ENCODE measurements at regions not wholly inside any gene's neighbourhood (a gene's known extent, or its start where the extent isn't known, plus 50 kb on each side); places are given as distances from the start of the nearest gene placed in this dataset.
A peak's percentile ranks its signal among the peaks of the same experiment; 100 is the strongest.

DNA sequence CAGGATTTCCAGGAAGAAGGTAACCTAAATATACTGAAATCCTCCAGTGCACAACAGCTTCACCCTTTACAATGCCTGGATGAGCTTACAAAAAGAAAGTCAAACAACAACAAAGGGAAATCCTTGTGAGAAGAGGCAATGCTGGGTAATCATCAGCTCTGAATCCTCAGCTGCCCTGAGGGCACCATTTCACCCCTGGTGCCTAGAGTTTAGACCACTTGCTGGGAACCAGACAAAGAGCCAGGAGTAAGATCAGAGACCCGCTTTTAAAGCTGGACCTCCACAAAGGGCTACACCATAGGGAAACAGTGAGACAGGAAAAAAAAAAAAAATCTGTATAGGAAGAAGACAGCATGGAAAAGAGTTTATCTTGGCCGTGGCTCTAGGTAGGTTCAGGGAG is 97.0 kb downstream of the FOXI3 start:
- no peaks in the 10 kb centered on the region for H3K79me2 ChIP-seq (ENCODE audit: insufficient read depth, low read length)
- no peaks in the 10 kb centered on the region for H3K36me3 ChIP-seq (ENCODE audit: insufficient read depth, low read length)
- H3K27me3 ChIP-seq (ENCODE audit: insufficient read depth, low read length, poor library complexity, severe bottlenecking), result no peaks in the 10 kb centered on the region
- TF ChIP-seq, protein P1, sequence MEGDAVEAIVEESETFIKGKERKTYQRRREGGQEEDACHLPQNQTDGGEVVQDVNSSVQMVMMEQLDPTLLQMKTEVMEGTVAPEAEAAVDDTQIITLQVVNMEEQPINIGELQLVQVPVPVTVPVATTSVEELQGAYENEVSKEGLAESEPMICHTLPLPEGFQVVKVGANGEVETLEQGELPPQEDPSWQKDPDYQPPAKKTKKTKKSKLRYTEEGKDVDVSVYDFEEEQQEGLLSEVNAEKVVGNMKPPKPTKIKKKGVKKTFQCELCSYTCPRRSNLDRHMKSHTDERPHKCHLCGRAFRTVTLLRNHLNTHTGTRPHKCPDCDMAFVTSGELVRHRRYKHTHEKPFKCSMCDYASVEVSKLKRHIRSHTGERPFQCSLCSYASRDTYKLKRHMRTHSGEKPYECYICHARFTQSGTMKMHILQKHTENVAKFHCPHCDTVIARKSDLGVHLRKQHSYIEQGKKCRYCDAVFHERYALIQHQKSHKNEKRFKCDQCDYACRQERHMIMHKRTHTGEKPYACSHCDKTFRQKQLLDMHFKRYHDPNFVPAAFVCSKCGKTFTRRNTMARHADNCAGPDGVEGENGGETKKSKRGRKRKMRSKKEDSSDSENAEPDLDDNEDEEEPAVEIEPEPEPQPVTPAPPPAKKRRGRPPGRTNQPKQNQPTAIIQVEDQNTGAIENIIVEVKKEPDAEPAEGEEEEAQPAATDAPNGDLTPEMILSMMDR (conservative IDR thresholded peaks at IDR 0.05; ENCODE audit: low read length), result no peak
- no peak for TF ChIP-seq EZH2phosphoT487 (IDR thresholded peaks at IDR 0.05; ENCODE audit: borderline replicate concordance)
- H3K9me3 ChIP-seq (ENCODE audit: insufficient read depth, low read depth, low read length), result no peaks in the 10 kb centered on the region
- no peaks in the 10 kb centered on the region for H3F3A ChIP-seq (ENCODE audit: low read depth)
- H3K9ac ChIP-seq (ENCODE audit: low read depth, low read length, poor library complexity, severe bottlenecking), result no peak overlapping the region
- H3K4me3 ChIP-seq (ENCODE audit: low read length, poor library complexity, severe bottlenecking), result no peak overlapping the region
- no peak overlapping the region for H3K4me2 ChIP-seq (ENCODE audit: low read depth, low read length, poor library complexity, severe bottlenecking)
- no peaks in the 10 kb centered on the region for H4K20me1 ChIP-seq (ENCODE audit: insufficient read depth, low read length, poor library complexity, severe bottlenecking)
- no peaks in the 10 kb centered on the region for H3K4me1 ChIP-seq (ENCODE audit: insufficient read depth, low read length, poor library complexity, severe bottlenecking)
- no peaks in the 10 kb centered on the region for H3K9me2 ChIP-seq (replicated peaks; ENCODE audit: low read depth, low read length)
- H2AFZ ChIP-seq (ENCODE audit: low read length), result no peak overlapping the region

DNA sequence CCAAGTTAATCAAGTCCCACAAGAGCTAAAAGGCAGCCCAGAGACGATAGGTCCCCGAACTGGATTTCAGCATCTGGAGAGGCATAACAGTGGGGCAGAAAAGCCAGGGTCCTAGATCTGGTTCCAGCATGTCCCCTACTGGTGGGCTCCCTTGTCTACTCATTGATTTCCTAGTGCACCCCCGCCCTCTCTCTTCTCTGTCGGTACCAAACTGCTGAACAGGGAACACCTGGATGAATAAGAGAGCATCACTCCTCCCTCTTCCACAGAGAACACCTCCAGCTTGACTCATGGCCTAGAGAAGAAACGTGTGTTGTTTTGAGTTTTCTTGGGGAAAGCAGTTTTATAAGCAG is 101.3 kb downstream of the FOXI3 start:
- TF ChIP-seq, protein P1 (conservative IDR thresholded peaks at IDR 0.05; ENCODE audit: low read length), result 0 out of 2 replicates have a peak, but pooled peaks have one; percentile 5
- TF ChIP-seq EZH2phosphoT487 (IDR thresholded peaks at IDR 0.05; ENCODE audit: borderline replicate concordance), result no peak
- H3K9me3 ChIP-seq (ENCODE audit: insufficient read depth, low read depth, low read length), result no peaks in the 10 kb centered on the region
- H2AFZ ChIP-seq (ENCODE audit: low read length), result no peak overlapping the region
- H3F3A ChIP-seq (ENCODE audit: low read depth), result no peaks in the 10 kb centered on the region
- H3K36me3 ChIP-seq (ENCODE audit: insufficient read depth, low read length), result no peaks in the 10 kb centered on the region
- H3K4me3 ChIP-seq (ENCODE audit: low read length, poor library complexity, severe bottlenecking), result no peak overlapping the region
- H3K9me2 ChIP-seq (replicated peaks; ENCODE audit: low read depth, low read length), result no peaks in the 10 kb centered on the region
- H3K27me3 ChIP-seq (ENCODE audit: insufficient read depth, low read length, poor library complexity, severe bottlenecking), result no peaks in the 10 kb centered on the region
- H3K4me1 ChIP-seq (ENCODE audit: insufficient read depth, low read length, poor library complexity, severe bottlenecking), result no peaks in the 10 kb centered on the region
- H4K20me1 ChIP-seq (ENCODE audit: insufficient read depth, low read length, poor library complexity, severe bottlenecking), result no peaks in the 10 kb centered on the region
- no peak overlapping the region for H3K9ac ChIP-seq (ENCODE audit: low read depth, low read length, poor library complexity, severe bottlenecking)
- no peaks in the 10 kb centered on the region for H3K79me2 ChIP-seq (ENCODE audit: insufficient read depth, low read length)
- no peak overlapping the region for H3K4me2 ChIP-seq (ENCODE audit: low read depth, low read length, poor library complexity, severe bottlenecking)

- no peak overlapping the region for H3K4me3 ChIP-seq (ENCODE audit: low read length, poor library complexity, severe bottlenecking)
- no peaks in the 10 kb centered on the region for H3K9me3 ChIP-seq (ENCODE audit: insufficient read depth, low read depth, low read length)
These were observed 101.9 kb downstream of the FOXI3 start for GRCh38 chr2:88350331-88351248.

More at GRCh38 chr2:88350331-88351248, 101.9 kb downstream of the FOXI3 start:
- Histone ChIP-seq H3K36me3 (ENCODE audit: insufficient read depth, low read length) (no peaks in the 10 kb centered on the region), H3K9ac (ENCODE audit: low read depth, low read length, poor library complexity, severe bottlenecking) (no peak overlapping the region), H4K20me1 (ENCODE audit: insufficient read depth, low read length, poor library complexity, severe bottlenecking) (no peaks in the 10 kb centered on the region), H3K27me3 (ENCODE audit: insufficient read depth, low read length, poor library complexity, severe bottlenecking) (no peaks in the 10 kb centered on the region), H3F3A (ENCODE audit: low read depth) (no peaks in the 10 kb centered on the region), H3K4me2 (ENCODE audit: low read depth, low read length, poor library complexity, severe bottlenecking) (no peak overlapping the region), H3K4me1 (ENCODE audit: insufficient read depth, low read length, poor library complexity, severe bottlenecking) (no peaks in the 10 kb centered on the region), H2AFZ (ENCODE audit: low read length) (no peak overlapping the region), H3K79me2 (ENCODE audit: insufficient read depth, low read length) (no peaks in the 10 kb centered on the region), H3K9me2 (replicated peaks; ENCODE audit: low read depth, low read length) (no peaks in the 10 kb centered on the region)
- TF ChIP-seq, protein P1 (conservative IDR thresholded peaks at IDR 0.05; ENCODE audit: low read length), result peak; percentile 36
- no peak for TF ChIP-seq EZH2phosphoT487 (IDR thresholded peaks at IDR 0.05; ENCODE audit: borderline replicate concordance)
